OCI-LY7 (cell line): ENCODE measurements at regions not wholly inside any gene's neighbourhood (a gene's known extent, or its start where the extent isn't known, plus 50 kb on each side); places are given as distances from the start of the nearest gene placed in this dataset.

Experiments used
- BruUV-seq: library from RNA; stranded (reverse); fragments of 400-500 nt; replicated peaks from 2 replicates; lab custom pipeline; 2021; lab: Mats Ljungman, UMichigan
- CTCF ChIA-PET: fragments of 300-600 bp; sonication (Branson Sonifier 250); formaldehyde crosslinking; loops from one replicate; lab custom pipeline; 2022; ENCODE audit warnings: antibody characterized with exemption; ENCODE audit not compliant: unreplicated experiment; lab: Charles Lee
- POLR2A ChIA-PET: fragments of 300-600 bp; sonication (Branson Sonifier 250); formaldehyde crosslinking; loops from one replicate; lab custom pipeline; 2022; ENCODE audit warnings: antibody characterized with exemption; lab: Charles Lee
- DNase-seq: peaks from one replicate; pipeline ENCODE4 v3.0.0-alpha.2; 2015; ENCODE audit warnings: low spot score
- H2AFZ ChIP-seq: fragments of 200-600 bp; sonication (generic), shearing (Covaris generic); 2 replicates; pipeline ENCODE4 v1.6.1; 2014; ENCODE audit warnings: mild to moderate bottlenecking, antibody characterized with exemption, low read length, moderate library complexity
- H3K27ac ChIP-seq: fragments of 200-600 bp; sonication (generic); 2 replicates; pipeline ENCODE4 v1.5.1; 2014; ENCODE audit warnings: mixed run types, low read depth, mild to moderate bottlenecking, moderate library complexity, low read length, inconsistent platforms; ENCODE audit not compliant: poor library complexity, severe bottlenecking
- H3K36me3 ChIP-seq: fragments of 200-600 bp; sonication (generic); 2 replicates; pipeline ENCODE4 v1.6.1; 2014; ENCODE audit warnings: mild to moderate bottlenecking, antibody characterized with exemption, low read length, moderate library complexity, mixed read lengths; ENCODE audit not compliant: insufficient read depth
- H3K4me1 ChIP-seq: fragments of 200-600 bp; sonication (generic); 2 replicates; pipeline ENCODE4 v1.5.1; 2014; ENCODE audit warnings: mild to moderate bottlenecking, low read length; ENCODE audit not compliant: insufficient read depth, poor library complexity, severe bottlenecking
- H3K4me2 ChIP-seq: fragments of 200-600 bp; sonication (generic); 2 replicates; pipeline ENCODE4 v1.6.1; 2014; ENCODE audit warnings: mild to moderate bottlenecking, low read length
- H3K4me3 ChIP-seq: fragments of 200-600 bp; sonication (generic); 2 replicates; pipeline ENCODE4 v1.5.1; 2014; ENCODE audit warnings: mild to moderate bottlenecking, low read depth, low read length; ENCODE audit not compliant: poor library complexity, severe bottlenecking
- H3K79me2 ChIP-seq: fragments of 200-600 bp; sonication (generic); 2 replicates; pipeline ENCODE4 v1.6.1; 2016; ENCODE audit warnings: low read depth, mild to moderate bottlenecking, low read length, moderate library complexity, mixed read lengths; ENCODE audit not compliant: insufficient read depth
- H3K9me2 ChIP-seq: fragments of 200-600 bp; sonication (generic); 2 replicates; pipeline ENCODE4 v1.6.1; 2016; ENCODE audit warnings: mild to moderate bottlenecking, low read length, mixed read lengths; ENCODE audit not compliant: insufficient read depth
- H3K9me3 ChIP-seq: fragments of 200-600 bp; sonication (generic); 2 replicates; pipeline ENCODE4 v1.6.1; 2014; ENCODE audit warnings: mild to moderate bottlenecking, mixed run types, low read length, mixed read lengths
- H4K20me1 ChIP-seq: fragments of 200-600 bp; sonication (generic); 2 replicates; pipeline ENCODE4 v1.6.1; 2014; ENCODE audit warnings: mild to moderate bottlenecking, antibody characterized with exemption, low read length, moderate library complexity, mixed read lengths; ENCODE audit not compliant: insufficient read depth
- CTCF ChIP-seq: fragments of 200-600 bp; sonication (generic); conservative IDR thresholded peaks from 2 replicates; pipeline ENCODE4 v1.5.1; 2014; ENCODE audit warnings: mild to moderate bottlenecking, antibody characterized with exemption, low read length, moderate library complexity, mixed read lengths
- EZH2phosphoT487 ChIP-seq: fragments of 200-600 bp; sonication (generic); IDR thresholded peaks from 2 replicates; pipeline ENCODE4 v1.6.1; 2018; ENCODE audit warnings: low read depth, borderline replicate concordance, mild to moderate bottlenecking, mixed run types, antibody characterized with exemption, low read length, moderate library complexity, mixed read lengths
- intact Hi-C: fragments of 100-400 bp; cut with micrococcal nuclease; formaldehyde crosslinking; loops from one replicate; pipeline ENCODE4 v1.10.0; 2022; ENCODE audit not compliant: unreplicated experiment

- Histone ChIP-seq H3K4me3 (no peak overlapping the region), H3K79me2 (no peaks in the 10 kb centered on the region), H3K9me2 (no peaks in the 10 kb centered on the region), H3K9me3 (peaks cover 19% of the 10 kb centered on the region; the same call in 1 of the 2 replicates), H4K20me1 (no peaks in the 10 kb centered on the region), H3K4me1 (no peaks in the 10 kb centered on the region), H3K27ac (no peak overlapping the region), H3K4me2 (no peak overlapping the region), H3K36me3 (no peaks in the 10 kb centered on the region), H2AFZ (no peak overlapping the region)
- intact Hi-C loops: no loop called here
- ChIA-PET POLR2A (no interaction called here), CTCF (no interaction called here)
- BruUV-seq: no TSS peak
- DNase-seq: no peak
- TF ChIP-seq CTCF (no peak), EZH2phosphoT487 (no peak)
Observed at GRCh38 chr21:16650714-16651366, 862.0 kb upstream of the CXADR start.

- intact Hi-C loops: no loop called here
- BruUV-seq: no TSS peak
Observed at GRCh38 chr21:16651956-16652355, 860.9 kb upstream of the CXADR start.

More at GRCh38 chr21:16651956-16652355, 860.9 kb upstream of the CXADR start:
- TF ChIP-seq EZH2phosphoT487: no peak
- TF ChIP-seq CTCF: no peak
- Histone ChIP-seq H3K4me2 (no peak overlapping the region), H2AFZ (no peak overlapping the region), H3K4me3 (no peak overlapping the region), H3K27ac (no peak overlapping the region), H4K20me1 (no peaks in the 10 kb centered on the region), H3K9me3 (peaks cover 18% of the 10 kb centered on the region), H3K36me3 (no peaks in the 10 kb centered on the region), H3K9me2 (no peaks in the 10 kb centered on the region), H3K79me2 (no peaks in the 10 kb centered on the region), H3K4me1 (no peaks in the 10 kb centered on the region)
- no peak for DNase-seq
- ChIA-PET POLR2A (no interaction called here), CTCF (no interaction called here)
